Fibroblast of lung (primary cell): ENCODE measurements at regions not wholly inside any gene's neighbourhood (a gene's known extent, or its start where the extent isn't known, plus 50 kb on each side); places are given as distances from the start of the nearest gene placed in this dataset.

Source experiments
- DNase-seq, 2 donors: peaks; one replicate each; pipeline versions ENCODE4 v3.0.0 to v3.0.0-alpha.2; 2010; ENCODE audit warnings: low read depth in 2 of 2
- H2AFZ ChIP-seq: 2 replicates; pipeline ENCODE4 v1.5.1; 2012; ENCODE audit warnings: low read length, control low read depth, inconsistent platforms
- H3K27ac ChIP-seq: 2 replicates; pipeline ENCODE4 v1.5.1; 2011; ENCODE audit warnings: low read length, control low read depth; ENCODE audit not compliant: insufficient read depth
- H3K27me3 ChIP-seq: 2 replicates; pipeline ENCODE4 v1.5.1; 2011; ENCODE audit warnings: mild to moderate bottlenecking, low read length; ENCODE audit not compliant: control insufficient read depth, insufficient read depth
- H3K36me3 ChIP-seq: 2 replicates; pipeline ENCODE4 v1.5.1; 2011; ENCODE audit warnings: low read length; ENCODE audit not compliant: control insufficient read depth, insufficient read depth
- H3K4me1 ChIP-seq: 2 replicates; pipeline ENCODE4 v1.5.1; 2011; ENCODE audit warnings: low read length; ENCODE audit not compliant: control insufficient read depth, insufficient read depth; ENCODE audit errors: extremely low read depth
- H3K4me2 ChIP-seq: 2 replicates; pipeline ENCODE4 v1.5.1; 2011; ENCODE audit warnings: low read length, control low read depth; ENCODE audit not compliant: insufficient read depth; ENCODE audit errors: extremely low read depth
- H3K4me3 ChIP-seq, 4 experiments: fragments of 200-600 bp in 1 of 4; sonication (generic) in 1 of 4; replicated peaks in 1 of 4; 2 replicates each; pipeline ENCODE4 v1.5.1; 2011 to 2016; ENCODE audit warnings: low read length in 4 of 4, low read depth in 3 of 4, mild to moderate bottlenecking in 3 of 4, control low read depth in 2 of 4, inconsistent platforms in 1 of 4, mixed read lengths in 1 of 4; ENCODE audit not compliant: insufficient read depth in 1 of 4; ENCODE audit errors: control extremely low read depth in 1 of 4
- H3K79me2 ChIP-seq: 2 replicates; pipeline ENCODE4 v1.5.1; 2012; ENCODE audit warnings: mild to moderate bottlenecking, low read length, inconsistent platforms; ENCODE audit not compliant: control insufficient read depth, insufficient read depth
- H3K9ac ChIP-seq: 2 replicates; pipeline ENCODE4 v1.5.1; 2011; ENCODE audit warnings: mild to moderate bottlenecking, low read length, control low read depth; ENCODE audit not compliant: insufficient read depth
- H3K9me3 ChIP-seq: 2 replicates; pipeline ENCODE4 v1.5.1; 2012; ENCODE audit warnings: low read depth, low read length; ENCODE audit not compliant: control insufficient read depth, insufficient read depth
- H4K20me1 ChIP-seq: 2 replicates; pipeline ENCODE4 v1.5.1; 2011; ENCODE audit warnings: low read length; ENCODE audit not compliant: control insufficient read depth, insufficient read depth; ENCODE audit errors: extremely low read depth
- EZH2 ChIP-seq: IDR thresholded peaks from 2 replicates; pipeline ENCODE4 v1.5.1; 2012; ENCODE audit warnings: low read length, control low read depth, mild to moderate bottlenecking; ENCODE audit errors: missing control alignments
- TF ChIP-seq, protein P1 (sequence below), 2 donors: IDR thresholded peaks in 1 of 2; conservative IDR thresholded peaks in 1 of 2; 1 replicate in 1 of 2; 2 replicates in 1 of 2; pipeline ENCODE4 v1.5.1; 2011 to 2012; ENCODE audit warnings: low read length in 2 of 2, control low read depth in 1 of 2, inconsistent platforms in 1 of 2, low read depth in 1 of 2, mild to moderate bottlenecking in 1 of 2

DNA sequence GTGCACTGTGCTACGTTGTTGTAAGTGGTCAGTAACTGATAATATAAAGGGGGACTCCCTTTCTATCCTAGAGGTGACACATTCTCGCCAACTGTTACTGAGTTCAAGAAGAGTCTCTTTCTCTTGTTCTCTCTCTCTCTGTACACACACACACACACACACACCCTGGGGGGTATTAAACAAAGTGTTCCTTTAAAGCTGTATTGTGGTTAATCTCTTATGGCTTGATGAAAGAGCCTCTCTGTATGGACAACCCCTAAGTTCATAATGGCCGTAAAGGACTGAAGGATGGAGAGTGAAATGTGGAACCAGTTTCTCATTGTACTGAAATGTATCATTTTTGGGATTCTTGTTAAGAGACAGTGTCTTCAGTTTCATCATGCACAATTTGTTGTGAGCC lies 145.2 kb upstream of the BMPER start:
- no peak for DNase-seq
- H2AFZ ChIP-seq = no peak overlapping the region
- H3K9me3 ChIP-seq = no peaks in the 10 kb centered on the region
- no peak overlapping the region for H3K4me3 ChIP-seq
- no peak overlapping the region for H3K4me2 ChIP-seq
- TF ChIP-seq, protein P1, sequence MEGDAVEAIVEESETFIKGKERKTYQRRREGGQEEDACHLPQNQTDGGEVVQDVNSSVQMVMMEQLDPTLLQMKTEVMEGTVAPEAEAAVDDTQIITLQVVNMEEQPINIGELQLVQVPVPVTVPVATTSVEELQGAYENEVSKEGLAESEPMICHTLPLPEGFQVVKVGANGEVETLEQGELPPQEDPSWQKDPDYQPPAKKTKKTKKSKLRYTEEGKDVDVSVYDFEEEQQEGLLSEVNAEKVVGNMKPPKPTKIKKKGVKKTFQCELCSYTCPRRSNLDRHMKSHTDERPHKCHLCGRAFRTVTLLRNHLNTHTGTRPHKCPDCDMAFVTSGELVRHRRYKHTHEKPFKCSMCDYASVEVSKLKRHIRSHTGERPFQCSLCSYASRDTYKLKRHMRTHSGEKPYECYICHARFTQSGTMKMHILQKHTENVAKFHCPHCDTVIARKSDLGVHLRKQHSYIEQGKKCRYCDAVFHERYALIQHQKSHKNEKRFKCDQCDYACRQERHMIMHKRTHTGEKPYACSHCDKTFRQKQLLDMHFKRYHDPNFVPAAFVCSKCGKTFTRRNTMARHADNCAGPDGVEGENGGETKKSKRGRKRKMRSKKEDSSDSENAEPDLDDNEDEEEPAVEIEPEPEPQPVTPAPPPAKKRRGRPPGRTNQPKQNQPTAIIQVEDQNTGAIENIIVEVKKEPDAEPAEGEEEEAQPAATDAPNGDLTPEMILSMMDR (conservative IDR thresholded peaks at IDR 0.05 in 1 of 2, IDR thresholded peaks at IDR 0.05 in 1 of 2; ENCODE audit: low read depth in 1 of 2, low read length in 2 of 2) = no peak
- no peak for TF ChIP-seq EZH2
- no peak overlapping the region for H3K27ac ChIP-seq
- H3K4me1 ChIP-seq = peaks cover 5% of the 10 kb centered on the region
- H3K27me3 ChIP-seq = no peaks in the 10 kb centered on the region
- no peaks in the 10 kb centered on the region for H3K79me2 ChIP-seq
- no peaks in the 10 kb centered on the region for H3K36me3 ChIP-seq
- H4K20me1 ChIP-seq = no peaks in the 10 kb centered on the region
- no peak overlapping the region for H3K9ac ChIP-seq

DNA sequence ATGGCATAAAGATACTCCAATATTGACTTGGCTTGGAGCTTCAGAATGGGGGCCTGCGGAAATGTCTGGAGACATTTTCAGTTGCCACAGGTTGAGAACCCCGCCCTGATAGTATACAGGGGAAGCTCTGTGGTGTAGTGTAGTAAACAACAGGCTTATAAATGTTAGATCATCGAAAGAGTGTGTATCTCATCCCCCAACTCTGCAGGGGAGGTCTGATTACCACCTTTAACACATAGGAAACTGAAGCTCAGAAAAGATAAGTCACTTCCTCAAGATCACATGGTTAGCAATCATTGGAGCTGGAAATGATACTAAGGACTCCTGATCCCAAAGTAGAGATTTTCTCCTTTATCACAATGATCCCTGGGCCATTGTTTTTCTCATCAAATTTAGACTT lies 144.5 kb upstream of the BMPER start:
- Histone ChIP-seq H3K4me3 (no peak overlapping the region), H3K4me1 (peaks cover 5% of the 10 kb centered on the region), H4K20me1 (no peaks in the 10 kb centered on the region), H3K79me2 (no peaks in the 10 kb centered on the region), H3K36me3 (no peaks in the 10 kb centered on the region), H3K27me3 (no peaks in the 10 kb centered on the region), H3K9me3 (no peaks in the 10 kb centered on the region), H3K27ac (no peak overlapping the region), H3K4me2 (no peak overlapping the region), H3K9ac (no peak overlapping the region), H2AFZ (no peak overlapping the region)
- TF ChIP-seq, protein P1 (conservative IDR thresholded peaks at IDR 0.05 in 1 of 2, IDR thresholded peaks at IDR 0.05 in 1 of 2; ENCODE audit: low read depth in 1 of 2, low read length in 2 of 2) = no peak
- TF ChIP-seq EZH2 = no peak
- no peak for DNase-seq

DNA sequence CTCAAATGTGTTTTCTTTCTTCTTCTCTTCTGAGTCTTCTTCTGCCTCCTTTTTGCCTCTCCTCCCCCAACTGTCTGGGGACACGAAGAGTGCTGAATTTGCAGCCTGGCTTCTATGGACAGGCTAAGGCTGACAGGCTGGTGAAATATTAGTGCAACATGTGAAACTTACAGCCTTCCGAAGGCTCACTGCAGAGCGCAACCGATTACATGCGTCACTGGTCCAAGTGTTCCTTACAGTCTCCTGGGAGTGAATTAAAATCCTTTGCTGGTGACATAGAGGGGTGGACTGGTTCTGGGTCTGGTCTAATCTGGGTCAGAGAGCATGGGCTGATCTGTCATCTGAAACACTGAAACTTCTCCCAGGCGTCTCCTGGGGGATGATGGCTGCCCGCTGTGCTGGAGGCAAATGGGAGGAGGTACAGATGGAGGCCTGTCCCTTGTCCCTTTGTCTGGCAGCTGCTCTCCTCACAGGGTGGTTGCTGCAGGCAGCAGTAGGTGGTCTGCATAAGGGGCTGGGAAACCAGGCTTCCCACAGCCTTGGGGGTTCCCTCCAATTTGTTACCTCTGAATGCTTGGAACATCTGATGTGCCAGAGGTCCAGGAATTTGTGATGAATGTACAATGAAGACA lies 143.8 kb upstream of the BMPER start:
- Histone ChIP-seq H3K4me1 (peaks cover 5% of the 10 kb centered on the region), H2AFZ (no peak overlapping the region), H3K36me3 (no peaks in the 10 kb centered on the region), H3K4me3 (no peak overlapping the region), H3K27me3 (no peaks in the 10 kb centered on the region), H3K79me2 (no peaks in the 10 kb centered on the region), H3K9ac (no peak overlapping the region), H3K27ac (no peak overlapping the region), H4K20me1 (no peaks in the 10 kb centered on the region), H3K4me2 (no peak overlapping the region), H3K9me3 (no peaks in the 10 kb centered on the region)
- TF ChIP-seq EZH2 = no peak
- TF ChIP-seq, protein P1 (conservative IDR thresholded peaks at IDR 0.05 in 1 of 2, IDR thresholded peaks at IDR 0.05 in 1 of 2; ENCODE audit: low read depth in 1 of 2, low read length in 2 of 2) = no peak
- DNase-seq = no peak
